SU-DHL-6 (cell line): ENCODE measurements at regions not wholly inside any gene's neighbourhood (a gene's known extent, or its start where the extent isn't known, plus 50 kb on each side); places are given as distances from the start of the nearest gene placed in this dataset.

Source experiments
- CTCF ChIP-seq: fragments of 200-600 bp; sonication (generic); IDR thresholded peaks from one replicate; pipeline ENCODE4 v1.5.1; 2017; ENCODE audit warnings: antibody characterized with exemption, mild to moderate bottlenecking, low read length, moderate library complexity; ENCODE audit not compliant: insufficient read depth, poor library complexity, severe bottlenecking
- EZH2phosphoT487 ChIP-seq: fragments of 200-600 bp; sonication (generic), shearing (Covaris generic); conservative IDR thresholded peaks from 2 replicates; pipeline ENCODE4 v1.6.1; 2018; ENCODE audit warnings: mild to moderate bottlenecking, antibody characterized with exemption, low read length, moderate library complexity, mixed read lengths

- TF ChIP-seq CTCF (no peak), EZH2phosphoT487 (no peak)
These were observed 417.2 kb upstream of the ADAMTS16 start for GRCh38 chr5:4722886-4723285.
